GM12878 (cell line): ENCODE measurements at regions not wholly inside any gene's neighbourhood (a gene's known extent, or its start where the extent isn't known, plus 50 kb on each side); places are given as distances from the start of the nearest gene placed in this dataset.

Source experiments
- ATF7 ChIP-seq: fragments of 450-650 bp; IDR thresholded peaks from 2 replicates; pipeline ENCODE4 v1.6.1; 2016; ENCODE audit warnings: low read depth, mild to moderate bottlenecking
- BCL3 ChIP-seq: IDR thresholded peaks from 2 replicates; pipeline ENCODE4 v1.6.1; 2011; ENCODE audit warnings: borderline replicate concordance, low read depth, mild to moderate bottlenecking, moderate library complexity, low read length; ENCODE audit not compliant: insufficient read depth, poor library complexity, severe bottlenecking
- GABPA ChIP-seq: IDR thresholded peaks from 2 replicates; pipeline ENCODE4 v1.6.1; 2014; ENCODE audit warnings: antibody characterized with exemption, low read depth, mild to moderate bottlenecking, inconsistent platforms
- IRF4 ChIP-seq: IDR thresholded peaks from 2 replicates; pipeline ENCODE4 v1.6.1; 2011; ENCODE audit warnings: low read depth, low read length
- IRF5 ChIP-seq: fragments of 450-650 bp; IDR thresholded peaks from 2 replicates; pipeline ENCODE4 v1.6.1; 2017; ENCODE audit warnings: borderline replicate concordance
- JUND ChIP-seq: IDR thresholded peaks from 2 replicates; pipeline ENCODE4 v1.6.1; 2012; ENCODE audit warnings: low read depth, mild to moderate bottlenecking, low read length, improper control_type of control experiment, moderate library complexity
- MEF2A ChIP-seq: IDR thresholded peaks from 2 replicates; pipeline ENCODE4 v1.6.1; 2011; ENCODE audit warnings: low read depth, mild to moderate bottlenecking, low read length, moderate library complexity; ENCODE audit not compliant: insufficient read depth
- MEF2B ChIP-seq: fragments of 450-650 bp; IDR thresholded peaks from 2 replicates; pipeline ENCODE4 v1.6.1; 2018; ENCODE audit warnings: mild to moderate bottlenecking, moderate library complexity; ENCODE audit not compliant: partially characterized antibody, poor library complexity, severe bottlenecking
- MLLT1 ChIP-seq: fragments of 450-650 bp; IDR thresholded peaks from 2 replicates; pipeline ENCODE4 v1.6.1; 2016; ENCODE audit warnings: mild to moderate bottlenecking
- MXI1 ChIP-seq: fragments of 150-350 bp; IDR thresholded peaks from 2 replicates; pipeline ENCODE4 v1.6.1; 2011; ENCODE audit warnings: low read depth, mild to moderate bottlenecking, inconsistent platforms, low read length, improper control_type of control experiment
- NFYA ChIP-seq: IDR thresholded peaks from 2 replicates; pipeline ENCODE4 v1.6.1; 2011; ENCODE audit warnings: low read depth, mild to moderate bottlenecking, low read length, improper control_type of control experiment, borderline replicate concordance
- NFYB ChIP-seq: IDR thresholded peaks from 2 replicates; pipeline ENCODE4 v1.6.1; 2011; ENCODE audit warnings: low read depth, mild to moderate bottlenecking, low read length, improper control_type of control experiment, moderate library complexity; ENCODE audit not compliant: insufficient read depth
- POLR2A ChIP-seq: IDR thresholded peaks from 2 replicates; pipeline ENCODE4 v1.6.1; 2011; ENCODE audit warnings: low read depth, mild to moderate bottlenecking, low read length
- RBBP5 ChIP-seq: fragments of 200-600 bp; sonication (generic); conservative IDR thresholded peaks from 2 replicates; pipeline ENCODE4 v1.6.1; 2016
- TCF12 ChIP-seq: IDR thresholded peaks from 2 replicates; pipeline ENCODE4 v1.6.1; 2011; ENCODE audit warnings: low read depth, mild to moderate bottlenecking, low read length
- YY1 ChIP-seq: IDR thresholded peaks from 2 replicates; pipeline ENCODE4 v1.6.1; 2011; ENCODE audit warnings: low read depth, mild to moderate bottlenecking, low read length
- ZBED1 ChIP-seq: IDR thresholded peaks from 2 replicates; pipeline ENCODE4 v1.6.1; 2016; ENCODE audit warnings: borderline replicate concordance
- TF ChIP-seq, protein P1 (sequence below): IDR thresholded peaks from 2 replicates; pipeline ENCODE4 v1.6.1; 2012; ENCODE audit warnings: improper control_type of control experiment, low read depth, low read length; ENCODE audit not compliant: insufficient replicate concordance
- TF ChIP-seq, protein P2 (sequence below): IDR thresholded peaks from 2 replicates; pipeline ENCODE4 v1.6.1; 2011; ENCODE audit warnings: low read depth, low read length, improper control_type of control experiment, borderline replicate concordance

GRCh38 chr1:169024800-169025271, 81.7 kb upstream of the ATP1B1 start (continued):
- TF ChIP-seq, protein P1, sequence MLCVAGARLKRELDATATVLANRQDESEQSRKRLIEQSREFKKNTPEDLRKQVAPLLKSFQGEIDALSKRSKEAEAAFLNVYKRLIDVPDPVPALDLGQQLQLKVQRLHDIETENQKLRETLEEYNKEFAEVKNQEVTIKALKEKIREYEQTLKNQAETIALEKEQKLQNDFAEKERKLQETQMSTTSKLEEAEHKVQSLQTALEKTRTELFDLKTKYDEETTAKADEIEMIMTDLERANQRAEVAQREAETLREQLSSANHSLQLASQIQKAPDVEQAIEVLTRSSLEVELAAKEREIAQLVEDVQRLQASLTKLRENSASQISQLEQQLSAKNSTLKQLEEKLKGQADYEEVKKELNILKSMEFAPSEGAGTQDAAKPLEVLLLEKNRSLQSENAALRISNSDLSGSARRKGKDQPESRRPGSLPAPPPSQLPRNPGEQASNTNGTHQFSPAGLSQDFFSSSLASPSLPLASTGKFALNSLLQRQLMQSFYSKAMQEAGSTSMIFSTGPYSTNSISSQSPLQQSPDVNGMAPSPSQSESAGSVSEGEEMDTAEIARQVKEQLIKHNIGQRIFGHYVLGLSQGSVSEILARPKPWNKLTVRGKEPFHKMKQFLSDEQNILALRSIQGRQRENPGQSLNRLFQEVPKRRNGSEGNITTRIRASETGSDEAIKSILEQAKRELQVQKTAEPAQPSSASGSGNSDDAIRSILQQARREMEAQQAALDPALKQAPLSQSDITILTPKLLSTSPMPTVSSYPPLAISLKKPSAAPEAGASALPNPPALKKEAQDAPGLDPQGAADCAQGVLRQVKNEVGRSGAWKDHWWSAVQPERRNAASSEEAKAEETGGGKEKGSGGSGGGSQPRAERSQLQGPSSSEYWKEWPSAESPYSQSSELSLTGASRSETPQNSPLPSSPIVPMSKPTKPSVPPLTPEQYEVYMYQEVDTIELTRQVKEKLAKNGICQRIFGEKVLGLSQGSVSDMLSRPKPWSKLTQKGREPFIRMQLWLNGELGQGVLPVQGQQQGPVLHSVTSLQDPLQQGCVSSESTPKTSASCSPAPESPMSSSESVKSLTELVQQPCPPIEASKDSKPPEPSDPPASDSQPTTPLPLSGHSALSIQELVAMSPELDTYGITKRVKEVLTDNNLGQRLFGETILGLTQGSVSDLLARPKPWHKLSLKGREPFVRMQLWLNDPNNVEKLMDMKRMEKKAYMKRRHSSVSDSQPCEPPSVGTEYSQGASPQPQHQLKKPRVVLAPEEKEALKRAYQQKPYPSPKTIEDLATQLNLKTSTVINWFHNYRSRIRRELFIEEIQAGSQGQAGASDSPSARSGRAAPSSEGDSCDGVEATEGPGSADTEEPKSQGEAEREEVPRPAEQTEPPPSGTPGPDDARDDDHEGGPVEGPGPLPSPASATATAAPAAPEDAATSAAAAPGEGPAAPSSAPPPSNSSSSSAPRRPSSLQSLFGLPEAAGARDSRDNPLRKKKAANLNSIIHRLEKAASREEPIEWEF: peak; percentile 94
- TF ChIP-seq, protein P2, sequence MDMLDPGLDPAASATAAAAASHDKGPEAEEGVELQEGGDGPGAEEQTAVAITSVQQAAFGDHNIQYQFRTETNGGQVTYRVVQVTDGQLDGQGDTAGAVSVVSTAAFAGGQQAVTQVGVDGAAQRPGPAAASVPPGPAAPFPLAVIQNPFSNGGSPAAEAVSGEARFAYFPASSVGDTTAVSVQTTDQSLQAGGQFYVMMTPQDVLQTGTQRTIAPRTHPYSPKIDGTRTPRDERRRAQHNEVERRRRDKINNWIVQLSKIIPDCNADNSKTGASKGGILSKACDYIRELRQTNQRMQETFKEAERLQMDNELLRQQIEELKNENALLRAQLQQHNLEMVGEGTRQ: no peak
- no peak for TF ChIP-seq TCF12
- TF ChIP-seq JUND: no peak
- peak; percentile 70 for TF ChIP-seq ATF7
- no peak for TF ChIP-seq GABPA
- TF ChIP-seq MLLT1: no peak
- TF ChIP-seq BCL3: peak; percentile 67
- TF ChIP-seq MEF2A: 0 out of 2 replicates have a peak, but pooled peaks have one; percentile 32
- no peak for TF ChIP-seq MXI1
- no peak for TF ChIP-seq NFYB
- TF ChIP-seq YY1: no peak
- TF ChIP-seq ZBED1: no peak
- no peak for TF ChIP-seq NFYA
- TF ChIP-seq IRF5: no peak
- TF ChIP-seq POLR2A: no peak
- TF ChIP-seq IRF4: peak; percentile 54; the same call in 1 of the 2 replicates
- TF ChIP-seq MEF2B: peak; percentile 62
- no peak for TF ChIP-seq RBBP5
